ENCODE measurements at regions not wholly inside any gene's neighbourhood (a gene's known extent, or its start where the extent isn't known, plus 50 kb on each side); places are given as distances from the start of the nearest gene placed in this dataset.

DNA sequence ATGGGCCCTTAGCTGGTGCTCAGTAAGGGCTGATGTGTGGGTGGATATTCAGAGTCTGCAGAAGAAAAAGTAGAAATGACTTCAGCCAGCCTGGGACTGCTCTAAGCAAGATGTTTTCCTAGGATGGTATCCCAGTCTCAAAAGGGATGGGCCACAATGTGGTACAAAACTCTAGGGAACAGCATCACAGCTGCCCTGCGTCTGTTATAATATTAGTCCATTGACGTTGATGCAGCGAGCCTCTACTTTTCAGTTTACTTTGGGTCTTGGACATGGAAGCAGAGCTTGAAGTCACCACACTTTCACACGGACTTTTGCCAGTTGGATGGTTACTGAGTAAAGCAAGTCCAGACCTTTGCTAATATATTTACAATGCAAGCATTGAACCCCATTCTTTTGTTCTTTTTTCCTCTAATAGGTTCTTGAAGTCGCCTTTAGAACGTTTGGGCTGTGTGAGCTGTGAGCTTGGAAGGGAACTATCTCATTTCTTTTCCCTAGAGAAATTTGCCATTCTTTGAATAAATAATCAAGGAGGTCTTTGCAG lies 105.7 kb downstream of the RDH14 start:
- TF ChIP-seq, protein P1, sequence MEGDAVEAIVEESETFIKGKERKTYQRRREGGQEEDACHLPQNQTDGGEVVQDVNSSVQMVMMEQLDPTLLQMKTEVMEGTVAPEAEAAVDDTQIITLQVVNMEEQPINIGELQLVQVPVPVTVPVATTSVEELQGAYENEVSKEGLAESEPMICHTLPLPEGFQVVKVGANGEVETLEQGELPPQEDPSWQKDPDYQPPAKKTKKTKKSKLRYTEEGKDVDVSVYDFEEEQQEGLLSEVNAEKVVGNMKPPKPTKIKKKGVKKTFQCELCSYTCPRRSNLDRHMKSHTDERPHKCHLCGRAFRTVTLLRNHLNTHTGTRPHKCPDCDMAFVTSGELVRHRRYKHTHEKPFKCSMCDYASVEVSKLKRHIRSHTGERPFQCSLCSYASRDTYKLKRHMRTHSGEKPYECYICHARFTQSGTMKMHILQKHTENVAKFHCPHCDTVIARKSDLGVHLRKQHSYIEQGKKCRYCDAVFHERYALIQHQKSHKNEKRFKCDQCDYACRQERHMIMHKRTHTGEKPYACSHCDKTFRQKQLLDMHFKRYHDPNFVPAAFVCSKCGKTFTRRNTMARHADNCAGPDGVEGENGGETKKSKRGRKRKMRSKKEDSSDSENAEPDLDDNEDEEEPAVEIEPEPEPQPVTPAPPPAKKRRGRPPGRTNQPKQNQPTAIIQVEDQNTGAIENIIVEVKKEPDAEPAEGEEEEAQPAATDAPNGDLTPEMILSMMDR (IDR thresholded peaks at IDR 0.05), result no peak
- TF ChIP-seq EP300 (IDR thresholded peaks at IDR 0.05) (no peak), POLR2A (IDR thresholded peaks at IDR 0.05) (no peak)
- intact Hi-C loops (cut with DNase I), result no loop called here
- 58 to 73% (median 71%) methylated on average over 6 of the region's 6 CpGs for WGBS, 3 donors
- H3K27ac ChIP-seq, result no peak overlapping the region
- peaks cover 3% of the 10 kb centered on the region for H3K4me1 ChIP-seq (ENCODE audit: insufficient read depth)
- no peak overlapping the region for H3K4me3 ChIP-seq
- DNase-seq, result no peak
- no peaks in the 10 kb centered on the region for H3K9me3 ChIP-seq
- H3K27me3 ChIP-seq, result no peaks in the 10 kb centered on the region
- H3K36me3 ChIP-seq, result no peaks in the 10 kb centered on the region

DNA sequence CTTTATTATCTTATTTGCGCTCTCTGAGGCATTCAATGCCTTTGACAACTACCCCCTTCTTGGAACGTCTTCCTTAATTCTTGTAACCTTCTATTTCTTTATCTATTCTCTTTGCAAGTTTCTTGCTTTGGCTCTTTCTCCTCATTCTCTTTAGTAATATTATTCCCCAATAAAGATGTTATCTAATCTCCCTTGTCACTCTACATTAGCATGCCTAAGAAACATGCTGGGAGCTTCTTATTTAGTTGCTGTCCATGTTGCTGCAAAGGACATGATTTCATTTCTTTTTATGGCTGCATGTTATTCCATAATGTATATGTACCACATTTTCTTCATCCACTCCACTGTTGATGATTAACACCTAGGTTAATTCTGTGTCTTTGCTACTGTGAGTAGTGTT lies 113.7 kb downstream of the RDH14 start:
- 72 to 83% (median 77%) methylated on average over 2 of the region's 2 CpGs for WGBS, 3 donors
- H3K36me3 ChIP-seq, result no peaks in the 10 kb centered on the region
- no peak for DNase-seq
- H3K4me3 ChIP-seq, result no peak overlapping the region
- H3K9me3 ChIP-seq, result no peaks in the 10 kb centered on the region
- no peaks in the 10 kb centered on the region for H3K4me1 ChIP-seq (ENCODE audit: insufficient read depth)
- no peak overlapping the region for H3K27ac ChIP-seq
- no peaks in the 10 kb centered on the region for H3K27me3 ChIP-seq
- intact Hi-C loops (cut with DNase I), result no loop called here
- TF ChIP-seq POLR2A (IDR thresholded peaks at IDR 0.05), result no peak
- TF ChIP-seq, protein P1 (IDR thresholded peaks at IDR 0.05), result no peak
- TF ChIP-seq EP300 (IDR thresholded peaks at IDR 0.05), result no peak

DNA sequence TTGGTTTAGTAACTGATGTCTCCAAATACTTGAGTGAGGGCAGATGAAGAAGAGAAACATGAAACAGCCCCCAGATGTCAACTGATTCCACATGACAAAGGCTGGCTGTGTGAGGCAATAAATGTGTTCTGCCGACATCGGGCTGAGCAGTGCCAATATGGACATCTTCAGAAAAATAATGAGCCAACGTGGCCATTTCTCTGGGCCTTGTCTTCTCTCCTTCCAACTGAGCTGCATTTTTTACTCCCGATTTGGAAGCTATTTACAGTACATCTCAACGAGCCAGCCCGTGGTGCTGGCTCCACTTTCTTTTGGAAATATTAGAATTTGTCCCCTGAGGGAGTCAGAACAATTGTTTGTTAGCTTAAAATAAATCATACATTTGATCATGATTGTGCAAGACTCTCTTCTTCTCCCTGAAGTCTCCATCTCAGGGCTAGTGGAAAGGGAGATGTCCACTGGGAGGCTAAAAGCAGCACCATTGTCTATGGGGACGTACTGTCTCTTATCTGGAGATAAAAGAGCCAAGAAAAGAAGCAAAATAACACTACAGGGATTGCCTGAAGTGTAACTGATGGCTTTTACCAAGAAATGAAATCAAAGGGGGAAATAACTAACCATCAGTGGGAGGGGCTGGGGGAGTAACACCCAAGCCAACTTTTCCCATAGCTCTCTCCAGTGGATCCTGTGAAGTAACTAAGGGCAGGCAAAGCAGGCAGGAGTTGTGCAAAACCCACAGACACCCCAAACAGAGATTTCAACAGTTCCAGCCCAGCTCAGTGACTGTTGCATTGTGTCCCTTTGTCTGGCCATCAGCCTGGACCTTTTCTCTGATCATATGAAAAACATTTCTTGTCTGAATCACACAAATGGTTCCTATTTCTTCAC lies 114.8 kb downstream of the RDH14 start:
- H3K4me1 ChIP-seq (ENCODE audit: insufficient read depth), result no peaks in the 10 kb centered on the region
- intact Hi-C loops (cut with DNase I), result no loop called here

DNA sequence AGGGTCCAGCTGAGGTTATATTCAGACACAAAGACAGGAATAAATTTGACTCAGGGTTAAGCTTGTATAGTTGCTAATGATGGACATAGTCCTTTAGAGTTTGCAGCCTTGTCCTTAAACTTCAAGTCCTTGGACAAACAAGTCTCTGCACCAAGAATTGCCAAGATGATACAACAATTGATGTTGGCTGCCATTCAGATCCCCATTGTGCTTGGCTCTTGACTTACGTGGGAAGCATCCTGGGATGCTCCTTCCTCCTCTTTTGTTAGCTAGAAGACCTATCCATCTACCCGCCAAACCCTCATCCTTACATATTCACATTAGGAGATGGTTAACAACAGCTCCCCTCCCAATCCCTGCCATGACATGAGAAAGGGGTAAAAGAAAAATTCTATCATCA lies 115.6 kb downstream of the RDH14 start:
- TF ChIP-seq EP300 (IDR thresholded peaks at IDR 0.05) (no peak), POLR2A (IDR thresholded peaks at IDR 0.05) (no peak)
- TF ChIP-seq, protein P1 (IDR thresholded peaks at IDR 0.05), result no peak
- Histone ChIP-seq H3K4me1 (ENCODE audit: insufficient read depth) (no peaks in the 10 kb centered on the region), H3K9me3 (no peaks in the 10 kb centered on the region), H3K4me3 (no peak overlapping the region), H3K36me3 (no peaks in the 10 kb centered on the region), H3K27ac (no peak overlapping the region), H3K27me3 (no peaks in the 10 kb centered on the region)
- 73 to 83% (median 81%) methylated on average over 2 of the region's 2 CpGs for WGBS, 3 donors
- intact Hi-C loops (cut with DNase I), result no loop called here
- DNase-seq, result no peak

More for the DNA sequence above, 114.8 kb downstream of the RDH14 start:
- Histone ChIP-seq H3K27me3 (no peaks in the 10 kb centered on the region), H3K36me3 (no peaks in the 10 kb centered on the region), H3K27ac (no peak overlapping the region), H3K9me3 (no peaks in the 10 kb centered on the region), H3K4me3 (no peak overlapping the region)
- DNase-seq, result peak in 1 of 5 donors; percentile 31
- WGBS, 3 donors, result 40 to 56% (median 48%) methylated on average over 7 of the region's 7 CpGs
- no peak for TF ChIP-seq EP300 (IDR thresholded peaks at IDR 0.05)
- no peak for TF ChIP-seq POLR2A (IDR thresholded peaks at IDR 0.05)
- TF ChIP-seq, protein P1 (IDR thresholded peaks at IDR 0.05), result no peak

All from ovary (tissue), 7 donors.